Stimulated activated CD4-positive, alpha-beta T cell treated with anti-CD3 and anti-CD28 coated beads, Interleukin-4, amount 100 ng/mL, for 24 hours (primary cell): ENCODE measurements at regions not wholly inside any gene's neighbourhood (a gene's known extent, or its start where the extent isn't known, plus 50 kb on each side); places are given as distances from the start of the nearest gene placed in this dataset.
"Not testable (repeated sequence)": the region's sequence is repeated elsewhere in the genome, so short reads cannot be mapped to it uniquely, and the experiment has no call there.

Source experiments
- DNase-seq: peaks from one replicate; pipeline ENCODE4 v3.0.0-alpha.2; 2020

DNA sequence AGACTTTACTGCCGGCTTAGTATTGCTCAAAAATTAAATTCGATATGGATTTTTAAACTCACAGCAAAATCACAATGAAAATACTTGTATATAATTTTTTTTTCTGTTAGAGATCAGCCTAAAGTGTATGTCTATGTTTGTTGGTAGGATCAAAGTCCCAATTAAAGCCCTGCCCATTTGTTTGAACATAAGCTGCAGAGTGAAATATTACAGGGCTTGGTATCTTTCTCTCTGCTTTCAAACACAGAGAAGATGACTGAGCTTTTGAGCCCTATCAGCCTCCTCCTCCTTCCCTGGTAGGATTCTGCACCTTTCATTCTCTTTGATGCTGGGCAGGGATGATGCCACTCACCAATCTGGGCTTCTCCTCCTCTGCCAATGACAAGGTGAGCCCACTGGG lies 345.4 kb downstream of the PPP1R2C start:
- DNase-seq, result no peak

DNA sequence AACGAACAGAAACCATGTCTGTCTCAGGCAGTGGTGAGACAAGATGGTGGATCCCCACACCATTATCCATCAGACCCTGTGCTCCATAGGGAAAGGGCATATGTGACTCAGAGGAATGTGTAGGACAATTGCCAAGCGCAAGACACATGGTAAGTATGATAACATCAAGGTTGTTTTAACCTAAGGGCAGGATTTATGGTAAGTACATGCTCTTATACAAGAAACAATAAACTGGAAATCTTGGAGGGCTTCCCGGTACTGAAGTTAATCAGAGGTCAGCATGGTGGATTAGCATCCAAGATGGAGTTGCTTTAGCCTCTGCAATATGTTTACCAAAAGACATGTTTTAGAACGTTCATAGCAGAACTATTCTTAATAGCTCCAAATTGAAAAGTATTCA lies 355.0 kb downstream of the PPP1R2C start:
- no peak for DNase-seq

- no peak for DNase-seq
These were observed 357.5 kb downstream of the PPP1R2C start for GRCh38 chrX:42420426-42420825.

- no peak for DNase-seq
These were observed 362.3 kb downstream of the PPP1R2C start for GRCh38 chrX:42415636-42416035.

DNA sequence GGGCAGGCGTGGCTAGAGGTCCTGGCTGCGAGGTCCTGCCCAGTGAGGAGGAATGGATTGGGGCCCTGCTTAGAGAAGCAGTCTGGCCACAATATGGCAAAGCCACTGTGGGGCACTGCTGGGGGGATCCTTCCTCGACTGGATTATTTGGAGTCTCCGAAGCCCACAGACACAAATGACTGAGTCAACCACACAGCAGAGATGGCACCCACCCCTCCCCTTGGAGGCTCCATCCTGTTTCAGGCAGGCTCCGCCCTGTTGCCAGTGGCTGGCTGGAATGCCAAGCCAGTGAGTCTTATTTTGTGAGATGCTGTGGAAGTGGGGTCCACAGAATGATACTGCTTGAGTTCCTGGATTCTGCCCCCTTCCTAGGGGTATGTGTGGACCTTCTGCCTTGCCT lies 363.9 kb downstream of the PPP1R2C start:
- DNase-seq, result no peak

- DNase-seq, result no peak
These were observed 378.3 kb downstream of the PPP1R2C start for GRCh38 chrX:42399632-42400024.

DNA sequence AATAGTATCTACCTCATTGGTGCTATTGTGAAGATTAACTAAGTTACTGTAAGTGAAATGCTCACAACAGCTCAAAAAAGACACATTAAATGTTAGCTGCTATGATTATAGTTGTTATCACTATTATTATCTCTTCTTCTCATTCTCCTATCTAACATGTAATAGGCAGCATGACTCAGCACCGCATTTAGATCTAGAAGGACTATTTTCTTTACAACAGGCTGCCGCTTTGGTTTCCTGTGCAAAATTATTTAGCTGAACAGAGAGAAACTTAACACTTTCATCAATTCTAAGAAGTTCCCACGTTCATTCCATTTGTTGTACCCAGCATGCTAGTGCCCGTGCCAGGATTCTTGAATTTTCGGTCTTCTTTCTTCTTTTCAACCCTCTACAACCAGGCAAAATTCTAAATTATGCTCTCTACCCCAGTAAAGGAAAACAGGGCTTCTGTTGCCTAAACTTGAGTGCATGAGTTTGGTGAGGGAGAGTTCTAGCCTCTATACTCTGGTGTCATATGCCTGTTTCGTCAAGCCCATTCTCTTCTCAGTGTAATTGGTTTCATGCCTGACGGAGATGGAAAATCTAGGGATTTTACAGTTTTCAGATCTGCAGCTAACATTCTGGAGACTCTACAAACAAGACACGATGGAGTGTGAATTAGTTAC lies 378.9 kb downstream of the PPP1R2C start:
- DNase-seq, result no peak

DNA sequence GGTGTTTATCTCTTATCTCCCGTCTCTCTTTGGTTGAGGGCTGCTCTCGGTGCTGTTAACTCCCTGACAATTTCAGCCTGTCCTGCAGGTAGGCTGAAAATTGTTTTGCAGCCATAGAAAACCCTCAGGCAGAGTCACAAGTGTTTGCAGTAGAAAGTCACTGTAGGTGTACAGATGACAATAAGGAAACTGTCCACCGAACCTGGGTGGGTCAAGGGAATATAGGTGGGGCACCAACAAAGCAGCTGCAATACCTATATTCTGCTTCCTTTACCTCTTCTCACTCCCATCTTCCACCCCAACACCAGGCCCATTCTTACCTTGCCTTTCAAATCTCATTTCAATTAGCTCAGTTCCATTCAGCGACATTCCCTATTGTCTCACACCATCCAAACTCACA lies 381.8 kb downstream of the PPP1R2C start:
- no peak for DNase-seq

DNA sequence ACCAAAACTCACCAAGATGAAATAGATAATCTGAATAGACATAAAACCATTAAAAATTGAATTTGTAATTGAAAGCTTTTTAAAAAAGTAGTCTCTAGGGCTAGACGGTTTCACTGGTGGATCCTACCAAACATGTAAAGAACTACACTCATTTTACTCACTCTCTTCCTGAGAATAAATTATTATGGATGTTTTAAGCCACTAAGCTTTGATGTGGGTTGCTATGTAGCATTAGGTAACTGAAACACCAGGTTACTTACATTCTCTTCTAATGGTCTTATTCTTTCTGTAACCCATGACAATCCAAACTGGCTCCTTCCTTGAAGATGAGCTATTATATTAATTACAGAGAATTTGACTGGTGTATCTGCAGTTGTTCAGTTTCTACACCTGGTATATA lies 385.1 kb downstream of the PPP1R2C start:
- no peak for DNase-seq

- no peak for DNase-seq
These were observed 391.3 kb downstream of the PPP1R2C start for GRCh38 chrX:42386681-42387080.

- no peak for DNase-seq
These were observed 392.2 kb downstream of the PPP1R2C start for GRCh38 chrX:42385730-42386129.

- DNase-seq, result no peak
These were observed 393.0 kb downstream of the PPP1R2C start for GRCh38 chrX:42384956-42385355.

DNA sequence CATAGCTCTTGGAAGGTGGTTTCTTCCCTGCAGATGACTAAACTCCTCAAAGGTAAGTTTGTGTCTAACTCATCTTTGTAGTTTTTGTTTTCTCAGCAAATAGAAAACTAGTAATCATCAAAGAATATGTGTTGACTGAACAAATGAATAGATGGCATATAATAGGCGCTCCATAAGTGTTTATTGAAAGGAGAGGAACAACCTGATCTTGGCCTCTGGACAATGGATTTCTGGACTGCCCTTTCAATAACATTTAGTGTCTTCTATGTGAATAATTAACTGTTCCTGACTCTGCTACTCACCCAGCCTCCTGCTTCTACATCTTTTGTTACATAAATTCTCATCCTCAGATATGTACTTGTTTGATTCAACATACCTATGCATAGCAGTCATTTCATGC lies 399.1 kb downstream of the PPP1R2C start:
- no peak for DNase-seq

- DNase-seq, result no peak
These were observed 402.9 kb downstream of the PPP1R2C start for GRCh38 chrX:42375086-42375485.

DNA sequence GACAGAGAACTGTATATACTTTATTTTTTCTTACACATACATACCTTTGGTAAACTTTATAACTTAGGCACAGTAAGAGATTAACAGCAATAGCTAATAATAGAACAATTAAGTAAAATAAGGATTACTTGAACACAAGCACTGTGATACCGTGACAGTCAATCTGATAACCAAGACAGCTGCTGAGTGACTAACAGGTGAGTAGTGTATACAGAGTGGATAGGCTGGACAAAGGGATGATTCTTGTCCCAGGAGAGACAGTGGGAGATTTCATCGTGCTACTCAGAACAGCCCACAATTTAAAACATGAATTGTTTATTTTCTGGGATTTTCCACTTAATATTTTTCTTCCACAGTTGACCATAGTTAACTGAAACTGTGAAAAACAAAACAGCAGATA lies 411.8 kb downstream of the PPP1R2C start:
- DNase-seq, result no peak

DNA sequence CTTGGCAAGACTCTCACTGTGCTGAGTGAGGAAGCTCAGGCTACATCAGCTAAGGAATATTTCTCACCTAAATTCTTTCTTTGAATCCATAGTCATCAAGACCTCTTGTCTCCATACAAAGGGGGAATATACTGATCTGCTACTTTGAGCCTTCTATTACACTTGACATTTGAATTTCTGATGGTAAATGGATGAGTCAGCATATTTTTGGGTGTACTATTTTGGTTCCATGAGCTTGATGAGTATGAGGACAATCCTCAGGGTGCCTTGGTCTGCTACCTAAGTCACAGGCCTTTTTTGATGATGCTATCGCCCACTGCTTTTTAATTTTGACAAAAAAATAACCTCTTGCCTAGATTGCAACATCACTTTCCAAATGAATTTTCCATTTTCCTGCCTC lies 415.7 kb downstream of the PPP1R2C start:
- DNase-seq, result no peak

GRCh38 chrX:42342981-42343380 lies 419.6 kb upstream of the CASK start:
- not testable (repeated sequence) for DNase-seq
